ENCODE measurements at regions not wholly inside any gene's neighbourhood (a gene's known extent, or its start where the extent isn't known, plus 50 kb on each side); places are given as distances from the start of the nearest gene placed in this dataset.

DNA sequence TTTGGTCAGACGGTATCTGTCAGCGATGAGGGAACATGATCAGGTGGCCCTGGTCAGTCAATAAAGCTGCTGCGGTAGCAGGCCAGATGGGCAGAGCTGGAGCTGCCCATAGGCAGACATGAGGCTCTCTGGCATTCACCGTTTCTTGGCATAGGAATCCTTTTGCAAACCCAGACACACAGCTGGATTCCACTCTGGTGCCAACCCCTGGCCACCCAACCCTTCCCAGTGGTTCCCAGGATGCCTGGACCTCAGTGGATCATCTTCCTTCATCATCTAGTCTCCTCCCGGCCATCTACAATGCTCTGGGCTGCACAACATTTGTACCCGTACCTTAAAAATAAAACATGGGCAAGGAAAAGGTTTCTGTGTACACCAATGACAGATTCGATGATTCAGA, 68.3 kb upstream of the ACTRT2 start:
- Histone ChIP-seq H3K27ac (ENCODE audit: low read depth, low read length, poor library complexity, severe bottlenecking) (no peak overlapping the region), H3K4me3 (ENCODE audit: low read depth, low read length, poor library complexity, severe bottlenecking) (no peak overlapping the region), H3K27me3 (replicated peaks; ENCODE audit: insufficient read depth, low read depth, low read length, poor library complexity) (peaks cover 50% of the 10 kb centered on the region), H3K36me3 (ENCODE audit: insufficient read depth, low read length, poor library complexity, severe bottlenecking) (no peaks in the 10 kb centered on the region), H3K9me3 (ENCODE audit: low read depth, low read length, poor library complexity, severe bottlenecking) (peaks cover 10% of the 10 kb centered on the region), H3K4me1 (ENCODE audit: insufficient read depth, low read length, poor library complexity, severe bottlenecking) (no peaks in the 10 kb centered on the region)
- no peak for DNase-seq (ENCODE audit: low spot score)
- ChIA-PET POLR2A (ENCODE audit: low non-redundant PET) (no interaction called here), CTCF (no interaction called here)
- no TSS peak for BruUV-seq (replicated peaks)
- intact Hi-C loops (cut with micrococcal nuclease; ENCODE audit: unreplicated experiment): no loop called here
- TF ChIP-seq, protein P1, sequence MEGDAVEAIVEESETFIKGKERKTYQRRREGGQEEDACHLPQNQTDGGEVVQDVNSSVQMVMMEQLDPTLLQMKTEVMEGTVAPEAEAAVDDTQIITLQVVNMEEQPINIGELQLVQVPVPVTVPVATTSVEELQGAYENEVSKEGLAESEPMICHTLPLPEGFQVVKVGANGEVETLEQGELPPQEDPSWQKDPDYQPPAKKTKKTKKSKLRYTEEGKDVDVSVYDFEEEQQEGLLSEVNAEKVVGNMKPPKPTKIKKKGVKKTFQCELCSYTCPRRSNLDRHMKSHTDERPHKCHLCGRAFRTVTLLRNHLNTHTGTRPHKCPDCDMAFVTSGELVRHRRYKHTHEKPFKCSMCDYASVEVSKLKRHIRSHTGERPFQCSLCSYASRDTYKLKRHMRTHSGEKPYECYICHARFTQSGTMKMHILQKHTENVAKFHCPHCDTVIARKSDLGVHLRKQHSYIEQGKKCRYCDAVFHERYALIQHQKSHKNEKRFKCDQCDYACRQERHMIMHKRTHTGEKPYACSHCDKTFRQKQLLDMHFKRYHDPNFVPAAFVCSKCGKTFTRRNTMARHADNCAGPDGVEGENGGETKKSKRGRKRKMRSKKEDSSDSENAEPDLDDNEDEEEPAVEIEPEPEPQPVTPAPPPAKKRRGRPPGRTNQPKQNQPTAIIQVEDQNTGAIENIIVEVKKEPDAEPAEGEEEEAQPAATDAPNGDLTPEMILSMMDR (conservative IDR thresholded peaks at IDR 0.05; ENCODE audit: low read depth, low read length): no peak
- no peak for TF ChIP-seq EZH2 (IDR thresholded peaks at IDR 0.05; ENCODE audit: borderline replicate concordance, low read depth, low read length, poor library complexity, severe bottlenecking)

DNA sequence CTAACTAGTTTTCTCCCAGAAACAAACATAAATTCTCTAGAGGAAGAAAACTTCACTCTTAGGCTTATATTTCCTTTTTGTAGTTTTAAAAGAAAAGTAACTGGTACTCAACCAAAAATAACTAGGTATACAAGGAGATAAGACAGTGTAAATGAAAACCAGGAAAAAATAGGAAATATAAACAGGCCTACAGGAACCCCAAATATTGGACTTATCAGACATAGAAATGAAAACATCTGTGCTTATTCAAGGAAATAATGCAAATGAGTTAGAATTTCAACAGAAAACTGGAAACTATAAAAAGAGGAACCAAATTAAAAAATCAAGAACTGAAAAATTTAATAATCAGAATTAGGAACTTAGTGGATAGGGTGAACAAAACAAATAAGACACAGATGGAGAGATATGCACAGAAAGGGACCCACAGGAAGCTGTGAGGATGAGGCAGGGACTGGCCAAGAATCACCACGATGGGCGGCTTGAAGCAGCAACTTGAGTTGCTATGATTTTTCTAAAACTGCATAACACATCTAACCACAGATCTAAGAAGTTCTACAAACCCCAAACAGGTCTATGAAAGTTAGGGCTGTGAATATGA, 67.5 kb upstream of the ACTRT2 start:
- H3K27ac ChIP-seq (ENCODE audit: low read depth, low read length, poor library complexity, severe bottlenecking): no peak overlapping the region
- H3K36me3 ChIP-seq (ENCODE audit: insufficient read depth, low read length, poor library complexity, severe bottlenecking): no peaks in the 10 kb centered on the region
- ChIA-PET CTCF (no interaction called here), POLR2A (ENCODE audit: low non-redundant PET) (no interaction called here)
- peaks cover 10% of the 10 kb centered on the region for H3K9me3 ChIP-seq (ENCODE audit: low read depth, low read length, poor library complexity, severe bottlenecking)
- no peaks in the 10 kb centered on the region for H3K4me1 ChIP-seq (ENCODE audit: insufficient read depth, low read length, poor library complexity, severe bottlenecking)
- H3K27me3 ChIP-seq (replicated peaks; ENCODE audit: insufficient read depth, low read depth, low read length, poor library complexity): peaks cover 42% of the 10 kb centered on the region
- no peak for DNase-seq (ENCODE audit: low spot score)
- BruUV-seq (replicated peaks): no TSS peak
- H3K4me3 ChIP-seq (ENCODE audit: low read depth, low read length, poor library complexity, severe bottlenecking): no peak overlapping the region
- intact Hi-C loops (cut with micrococcal nuclease; ENCODE audit: unreplicated experiment): no loop called here
- TF ChIP-seq, protein P1 (conservative IDR thresholded peaks at IDR 0.05; ENCODE audit: low read depth, low read length): no peak
- no peak for TF ChIP-seq EZH2 (IDR thresholded peaks at IDR 0.05; ENCODE audit: borderline replicate concordance, low read depth, low read length, poor library complexity, severe bottlenecking)

DNA sequence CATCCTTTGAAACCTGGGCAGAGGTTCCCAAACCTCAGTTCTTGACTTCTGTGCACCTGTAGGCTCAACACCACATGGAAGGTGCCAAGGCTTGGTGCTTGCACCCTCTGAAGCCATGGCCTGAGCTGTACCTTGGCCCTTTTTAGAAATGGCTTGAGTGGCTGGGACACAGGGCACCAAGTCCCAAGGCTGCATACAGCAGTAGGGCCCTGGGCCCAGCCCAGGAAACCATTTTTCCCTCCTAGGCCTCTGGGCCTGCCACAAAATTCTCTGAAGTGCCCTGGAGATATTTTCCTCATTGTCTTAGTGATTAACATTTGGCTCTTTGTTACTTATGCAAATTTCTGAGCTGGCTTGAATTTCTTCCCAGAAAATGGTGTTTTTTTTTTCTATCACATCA, 65.6 kb upstream of the ACTRT2 start:
- ChIA-PET CTCF (no interaction called here), POLR2A (ENCODE audit: low non-redundant PET) (no interaction called here)
- intact Hi-C loops (cut with micrococcal nuclease; ENCODE audit: unreplicated experiment): no loop called here
- no peaks in the 10 kb centered on the region for H3K4me1 ChIP-seq (ENCODE audit: insufficient read depth, low read length, poor library complexity, severe bottlenecking)
- DNase-seq (ENCODE audit: low spot score): no peak
- peaks cover 27% of the 10 kb centered on the region for H3K27me3 ChIP-seq (replicated peaks; ENCODE audit: insufficient read depth, low read depth, low read length, poor library complexity)
- TF ChIP-seq, protein P1 (conservative IDR thresholded peaks at IDR 0.05; ENCODE audit: low read depth, low read length): no peak
- no peak for TF ChIP-seq EZH2 (IDR thresholded peaks at IDR 0.05; ENCODE audit: borderline replicate concordance, low read depth, low read length, poor library complexity, severe bottlenecking)
- H3K9me3 ChIP-seq (ENCODE audit: low read depth, low read length, poor library complexity, severe bottlenecking): peaks cover 10% of the 10 kb centered on the region
- H3K4me3 ChIP-seq (ENCODE audit: low read depth, low read length, poor library complexity, severe bottlenecking): no peak overlapping the region
- no TSS peak for BruUV-seq (replicated peaks)
- H3K27ac ChIP-seq (ENCODE audit: low read depth, low read length, poor library complexity, severe bottlenecking): no peak overlapping the region
- H3K36me3 ChIP-seq (ENCODE audit: insufficient read depth, low read length, poor library complexity, severe bottlenecking): no peaks in the 10 kb centered on the region
